Lung (tissue), 11 donors: ENCODE measurements at regions not wholly inside any gene's neighbourhood (a gene's known extent, or its start where the extent isn't known, plus 50 kb on each side); places are given as distances from the start of the nearest gene placed in this dataset.
A peak's percentile ranks its signal among the peaks of the same experiment; 100 is the strongest.

Experiments used
- ATAC-seq: fragments of 200-7000 bp; cut with Tn5 transposase; one replicate; pipeline ENCODE4 v1.9.1; 2020; ENCODE audit warnings: moderate number of reproducible peaks; ENCODE audit not compliant: insufficient read depth, low FRiP score
- DNase-seq, 3 donors: peaks; one replicate each; pipeline ENCODE4 v3.0.0-alpha.2; 2013 to 2017
- H3K27ac ChIP-seq, 2 donors: one replicate each; pipeline ENCODE4 v1.5.1; 2013; ENCODE audit warnings: mild to moderate bottlenecking in 2 of 2, moderate library complexity in 2 of 2, control low read depth in 1 of 2, inconsistent platforms in 1 of 2, low read depth in 1 of 2, low read length in 1 of 2
- H3K27me3 ChIP-seq, 3 donors: one replicate each; pipeline ENCODE4 v1.5.1; 2013; ENCODE audit warnings: low read length in 2 of 3; ENCODE audit not compliant: control insufficient read depth in 3 of 3, insufficient read depth in 3 of 3
- H3K36me3 ChIP-seq, 4 donors: one replicate each; pipeline ENCODE4 v1.5.1; 2013; ENCODE audit warnings: low read length in 4 of 4, mild to moderate bottlenecking in 1 of 4, moderate library complexity in 1 of 4; ENCODE audit not compliant: control insufficient read depth in 4 of 4, insufficient read depth in 4 of 4
- H3K4me1 ChIP-seq, 5 donors: one replicate each; pipeline ENCODE4 v1.5.1; 2013; ENCODE audit warnings: low read length in 5 of 5, mild to moderate bottlenecking in 2 of 5, moderate library complexity in 1 of 5; ENCODE audit not compliant: control insufficient read depth in 5 of 5, insufficient read depth in 5 of 5
- H3K4me3 ChIP-seq: one replicate; pipeline ENCODE4 v1.5.1; 2013; ENCODE audit warnings: mild to moderate bottlenecking, control low read depth, moderate library complexity
- H3K9ac ChIP-seq, 2 donors: one replicate each; pipeline ENCODE4 v1.5.1; 2013; ENCODE audit warnings: low read length in 2 of 2, control low read depth in 1 of 2; ENCODE audit not compliant: insufficient read depth in 1 of 2
- H3K9me3 ChIP-seq, 4 donors: one replicate each; pipeline ENCODE4 v1.5.1; 2013; ENCODE audit warnings: low read length in 3 of 4, mild to moderate bottlenecking in 1 of 4, moderate library complexity in 1 of 4; ENCODE audit not compliant: control insufficient read depth in 4 of 4, insufficient read depth in 3 of 4
- CTCF ChIP-seq: IDR thresholded peaks from 2 replicates; pipeline ENCODE4 v1.5.1; 2012; ENCODE audit warnings: mild to moderate bottlenecking; ENCODE audit errors: control extremely low read depth, extremely low read depth
- WGBS, 2 donors: extraction: QIAGEN DNeasy Blood & Tissue Kit; methylation state at CpG; one replicate each; pipeline ENCODE4 v1.1.7; 2013; 5-methylcytosine and 5-hydroxymethylcytosine counted together
- donor health status: control.
- donor health status: control.
- donor health status: Bipolar disorder and iron deficiency.
- donor health status: healthy.
- donor health status: DM: yes; HTN: yes; CAD: no.

- H3K4me1 ChIP-seq, result peaks cover 0 to 8% (median 0%) of the 10 kb centered on the region in 5 donors
- no peaks in the 10 kb centered on the region for H3K27me3 ChIP-seq
- H3K9ac ChIP-seq, result no peak overlapping the region
- H3K4me3 ChIP-seq, result no peak overlapping the region
- H3K36me3 ChIP-seq, result no peaks in the 10 kb centered on the region
- WGBS, 2 donors, result 78 to 90% methylated on average over 4 of the region's 4 CpGs
- no peak overlapping the region for H3K27ac ChIP-seq
- no peak for ATAC-seq
- no peak for TF ChIP-seq CTCF
- no peak for DNase-seq
- H3K9me3 ChIP-seq, result no peaks in the 10 kb centered on the region
Measured at GRCh38 chr5:36496471-36496870, 109.9 kb upstream of the SLC1A3 start.

GRCh38 chr5:36502608-36503007, 103.8 kb upstream of the SLC1A3 start:
- Histone ChIP-seq H3K9ac (no peak overlapping the region), H3K27me3 (no peaks in the 10 kb centered on the region), H3K9me3 (peaks cover 0 to 1% (median 0%) of the 10 kb centered on the region in 4 donors), H3K4me3 (no peak overlapping the region), H3K4me1 (peaks cover 0 to 5% (median 0%) of the 10 kb centered on the region in 5 donors), H3K36me3 (no peaks in the 10 kb centered on the region), H3K27ac (no peak overlapping the region)
- WGBS, 2 donors, result 52 to 67% methylated on average over 6 of the region's 6 CpGs
- TF ChIP-seq CTCF, result no peak
- DNase-seq (peak in 2 of 3 donors; percentile 37 to 45), ATAC-seq (no peak)

- ATAC-seq (no peak), DNase-seq (no peak)
Measured at GRCh38 chr5:36505021-36505420, 101.4 kb upstream of the SLC1A3 start.

More at GRCh38 chr5:36505021-36505420, 101.4 kb upstream of the SLC1A3 start:
- Histone ChIP-seq H3K36me3 (no peaks in the 10 kb centered on the region), H3K27me3 (no peaks in the 10 kb centered on the region), H3K9me3 (peaks cover 0 to 1% (median 0%) of the 10 kb centered on the region in 4 donors), H3K4me1 (peaks cover 0 to 5% (median 0%) of the 10 kb centered on the region in 5 donors), H3K4me3 (no peak overlapping the region), H3K9ac (no peak overlapping the region), H3K27ac (no peak overlapping the region)
- no peak for TF ChIP-seq CTCF
